SKM-1 treated with dmso at 0.1 percent for 144 hours (cell line): ENCODE measurements at regions not wholly inside any gene's neighbourhood (a gene's known extent, or its start where the extent isn't known, plus 50 kb on each side); places are given as distances from the start of the nearest gene placed in this dataset.
"Not testable (repeated sequence)": the region's sequence is repeated elsewhere in the genome, so short reads cannot be mapped to it uniquely, and the experiment has no call there.

Experiments used
- DNase-seq: peaks from one replicate; lab custom pipeline; 2025; ENCODE audit not compliant: unreplicated experiment; lab: John Stamatoyannopoulos, UW

DNA sequence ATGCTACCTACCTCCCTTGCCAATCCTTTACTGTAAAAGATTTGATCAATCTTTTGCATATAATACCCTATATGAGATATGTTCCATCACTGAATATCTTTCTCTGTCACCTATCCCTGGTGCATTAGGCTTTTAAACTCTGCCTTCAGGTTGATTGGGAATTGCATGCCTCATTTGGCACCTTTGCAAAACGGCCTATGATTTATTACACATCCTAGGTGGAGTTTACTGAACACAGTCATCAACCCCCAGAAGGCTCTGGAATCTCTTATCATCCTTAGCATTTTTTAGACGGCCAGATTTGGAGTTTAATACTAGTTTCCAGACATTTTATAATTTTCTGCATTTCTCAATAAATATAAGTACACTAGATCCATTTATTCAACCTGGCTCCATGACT lies 448.4 kb upstream of the SLC10A2 start:
- DNase-seq = no peak

DNA sequence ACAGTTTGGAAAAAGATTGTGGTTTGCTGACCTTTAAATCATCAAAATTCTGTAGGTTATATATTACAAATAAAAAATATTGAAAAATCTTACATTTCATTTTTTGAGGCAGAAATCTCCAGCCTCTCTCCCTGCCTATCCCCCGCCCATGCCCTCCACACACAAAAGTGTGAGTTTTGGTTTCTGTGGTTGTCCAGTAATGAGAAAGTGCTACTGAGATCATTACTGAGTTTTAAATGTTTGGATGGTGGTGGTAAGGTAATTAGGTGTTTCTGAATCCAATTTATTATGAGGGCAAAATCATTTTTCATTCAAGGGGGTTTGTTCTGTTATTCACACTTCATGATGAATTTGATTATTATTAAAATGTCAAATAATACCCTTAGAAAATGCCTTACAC lies 448.0 kb upstream of the SLC10A2 start:
- DNase-seq = no peak

DNA sequence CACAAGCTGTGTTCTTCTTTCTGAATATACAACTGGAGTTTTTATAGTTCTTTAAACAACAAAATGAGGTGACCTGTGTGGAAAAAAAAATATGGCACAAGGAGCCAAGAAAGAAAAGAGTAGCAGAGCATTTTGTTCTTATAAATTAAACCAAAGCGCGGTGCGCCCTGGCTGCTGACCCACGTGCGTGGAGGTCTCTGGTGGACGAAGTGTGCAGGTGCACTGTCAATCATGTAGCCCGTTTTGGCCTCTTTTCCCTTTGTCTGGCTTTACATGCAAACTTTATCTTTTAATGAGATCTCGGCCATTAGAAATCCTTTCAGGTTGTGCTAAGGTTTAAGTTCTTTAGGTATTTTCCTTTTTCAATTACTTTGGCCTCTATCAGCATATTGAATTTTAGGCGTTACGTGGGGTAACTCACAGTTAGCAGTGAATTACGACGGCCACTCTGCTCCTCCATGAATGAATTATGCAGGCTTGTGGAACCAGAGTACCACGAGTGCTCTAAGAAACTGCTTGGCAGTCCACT lies 443.9 kb upstream of the SLC10A2 start:
- DNase-seq = no peak

DNA sequence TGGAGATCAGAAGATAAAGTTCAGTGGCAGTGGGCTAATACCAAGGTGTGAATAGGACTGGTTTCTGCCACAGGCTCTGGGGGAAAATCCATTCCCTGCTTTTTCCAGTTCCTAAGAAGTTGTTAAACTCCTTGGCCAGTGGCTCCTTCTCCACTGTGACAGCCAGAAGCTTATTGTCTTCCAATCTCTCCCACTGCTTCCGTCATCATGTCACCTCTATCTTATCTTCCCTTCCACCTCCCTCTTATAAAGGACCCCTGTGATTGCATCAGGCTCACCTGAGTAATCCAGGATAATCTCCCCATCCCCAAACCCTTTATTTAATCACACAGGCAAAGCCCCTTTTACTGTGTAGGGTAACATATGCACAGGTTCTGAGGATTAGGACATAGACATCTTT lies 431.2 kb upstream of the SLC10A2 start:
- no peak for DNase-seq

DNA sequence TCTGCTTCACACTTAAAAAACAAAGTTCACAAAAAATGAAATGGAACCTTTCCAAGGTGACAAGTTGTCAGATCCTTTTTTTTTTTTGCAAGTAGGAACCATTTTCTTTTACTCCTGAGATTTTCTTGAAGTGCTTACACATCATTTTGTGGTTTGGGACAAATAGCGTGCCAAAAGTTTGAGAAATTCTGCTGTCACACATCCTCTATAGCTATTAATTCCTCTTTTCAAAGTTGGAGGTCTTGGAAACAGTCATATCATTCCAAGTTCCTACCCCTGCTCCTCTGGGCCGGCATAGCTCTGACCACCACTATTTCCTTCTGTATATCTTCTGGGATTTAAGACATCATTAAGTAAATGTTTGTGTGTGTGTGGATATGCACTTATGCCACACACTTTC lies 421.6 kb upstream of the SLC10A2 start:
- no peak for DNase-seq

DNA sequence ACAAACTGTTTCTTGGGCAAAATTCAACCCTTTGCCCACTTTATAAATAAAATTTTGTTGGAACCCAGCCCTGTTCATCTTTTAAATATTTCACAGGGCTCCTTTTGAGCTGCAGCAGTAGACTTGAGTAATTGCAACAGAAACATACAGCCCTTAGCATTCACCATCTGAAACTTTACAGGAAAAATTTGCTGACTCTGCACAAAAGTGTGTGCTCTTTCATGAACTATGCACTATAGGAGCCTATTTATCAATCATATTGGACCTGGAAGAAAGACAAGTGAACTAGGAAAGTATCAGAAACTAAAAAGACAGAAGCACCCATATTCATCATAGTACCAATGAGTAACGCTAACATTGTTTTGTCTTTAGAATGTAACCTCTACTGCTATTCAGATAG lies 406.9 kb upstream of the SLC10A2 start:
- DNase-seq = no peak

DNA sequence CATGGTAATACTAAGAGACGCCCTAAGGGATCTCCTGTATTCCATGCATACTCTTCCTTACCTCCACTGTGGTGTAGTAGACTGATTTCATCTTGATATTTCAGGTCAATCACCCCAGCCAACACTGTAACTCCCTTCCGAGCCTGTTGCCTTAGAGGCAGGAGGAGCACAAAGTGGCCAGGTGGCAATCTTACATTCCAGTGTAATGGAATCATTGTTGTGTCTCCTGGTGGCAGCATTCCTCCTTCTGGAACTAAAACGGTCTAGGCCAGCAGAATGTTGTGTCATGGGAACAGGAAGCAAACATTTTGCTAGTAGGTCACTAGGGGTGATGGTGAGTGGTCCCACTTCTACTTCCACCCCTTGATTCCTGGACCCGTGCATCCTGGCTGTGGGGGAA lies 405.7 kb upstream of the SLC10A2 start:
- no peak for DNase-seq

DNA sequence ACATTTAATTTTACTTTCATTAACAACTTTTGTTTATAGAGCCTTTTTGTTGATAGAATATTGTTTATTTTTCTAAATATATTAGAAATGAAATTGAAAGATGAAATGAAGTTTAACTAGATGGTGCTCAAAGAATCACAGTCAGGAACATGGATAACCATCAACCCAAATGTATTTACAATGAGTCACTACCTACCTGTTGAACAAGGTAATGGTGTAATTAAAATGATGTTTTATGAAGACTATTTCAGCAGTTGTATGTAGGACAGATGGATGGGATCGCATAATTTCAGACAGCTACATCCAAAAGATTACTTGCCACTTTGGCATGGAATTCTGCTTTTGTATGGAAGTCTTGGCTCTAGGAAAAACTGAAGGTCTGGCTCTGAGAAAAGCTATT lies 403.6 kb upstream of the SLC10A2 start:
- DNase-seq = no peak

DNA sequence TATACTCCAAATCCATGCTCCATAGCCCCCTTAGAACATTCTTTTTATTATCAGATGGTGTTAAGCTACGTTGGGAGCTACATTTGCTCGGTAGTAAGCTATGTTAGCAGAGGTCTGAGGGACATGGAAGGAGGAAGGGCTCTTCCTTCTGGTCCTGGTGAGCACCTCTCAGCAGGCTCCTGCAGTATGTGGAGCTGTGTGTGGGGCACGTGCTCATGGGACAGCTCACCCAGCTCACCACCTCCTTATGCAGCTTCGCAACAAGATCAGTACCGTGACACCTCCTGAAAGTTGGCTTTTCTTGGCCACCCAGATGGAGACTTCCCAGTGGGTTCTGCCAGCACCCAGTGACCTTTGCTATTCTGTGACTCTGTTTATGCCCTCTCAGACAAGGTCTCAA lies 400.5 kb upstream of the SLC10A2 start:
- DNase-seq = no peak

DNA sequence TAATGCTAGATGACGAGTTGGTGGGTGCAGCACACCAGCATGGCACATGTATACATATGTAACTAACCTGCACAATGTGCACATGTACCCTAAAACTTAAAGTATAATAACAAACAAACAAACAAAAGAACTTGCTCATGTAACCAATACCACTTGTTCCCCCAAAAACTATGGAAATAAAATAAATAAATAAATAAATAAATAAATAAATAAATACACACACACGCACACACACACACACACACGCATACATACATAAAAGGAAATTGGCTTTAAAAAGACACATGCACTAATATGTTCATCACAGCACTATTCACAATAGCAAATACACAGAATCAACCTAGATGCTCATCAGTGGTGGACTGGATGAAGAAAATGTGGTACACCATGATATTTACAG lies 394.0 kb upstream of the SLC10A2 start:
- not testable (repeated sequence) for DNase-seq

DNA sequence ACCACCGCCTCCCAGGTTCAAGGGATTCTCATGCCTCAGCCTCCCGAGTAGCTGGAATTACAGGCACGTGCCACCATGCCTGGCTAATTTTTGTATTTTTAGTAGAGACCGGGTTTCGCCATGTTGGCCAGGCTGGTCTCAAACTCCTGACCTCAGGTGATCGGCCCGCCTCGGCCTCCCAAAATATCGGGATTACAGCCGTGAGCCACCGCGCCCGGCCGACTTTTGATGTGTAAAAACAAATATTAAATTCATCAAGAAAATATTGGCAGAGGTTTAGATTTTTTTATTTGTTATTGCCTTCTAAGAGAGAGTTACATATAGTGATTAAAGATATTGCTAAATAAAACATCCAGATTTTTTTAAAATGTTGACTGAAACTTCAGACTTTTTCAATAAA lies 390.8 kb upstream of the SLC10A2 start:
- not testable (repeated sequence) for DNase-seq

DNA sequence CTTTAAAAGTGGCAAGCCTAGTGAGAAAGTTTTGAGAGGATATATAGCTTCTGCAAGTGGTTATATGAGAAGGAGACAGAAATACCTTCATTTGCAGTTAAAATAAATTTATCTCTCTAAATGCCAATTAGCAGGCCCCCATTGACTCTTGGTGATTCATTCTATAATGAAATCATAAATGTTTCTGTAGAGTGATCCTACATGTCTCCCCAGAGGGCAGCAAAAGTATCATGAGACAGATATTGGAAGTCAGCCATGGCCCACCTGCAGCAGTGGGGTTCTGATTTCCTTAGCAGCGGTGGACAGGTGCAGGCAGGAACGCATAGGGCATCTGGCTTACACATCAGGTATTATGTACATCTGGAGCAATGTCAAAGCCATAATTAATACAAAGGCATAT lies 385.4 kb upstream of the SLC10A2 start:
- DNase-seq = no peak

DNA sequence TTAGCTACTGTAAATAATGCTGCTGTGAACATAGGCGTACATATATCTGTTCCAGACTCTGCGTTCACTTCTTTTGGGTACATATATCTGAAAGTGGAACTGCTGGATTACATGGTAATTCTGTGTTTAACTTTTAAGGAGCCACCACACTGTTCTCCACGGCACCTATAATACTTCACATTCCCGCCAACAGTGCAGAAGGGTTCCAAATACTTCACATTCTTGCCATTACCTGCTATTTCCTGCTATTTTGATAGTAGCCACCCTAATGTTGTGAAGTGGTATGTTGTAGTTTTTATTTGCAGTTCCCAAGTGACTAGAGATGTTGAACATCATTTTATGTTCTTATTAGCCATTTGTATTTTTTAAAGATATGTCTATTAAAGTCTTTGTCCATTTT lies 377.4 kb upstream of the SLC10A2 start:
- DNase-seq = no peak

DNA sequence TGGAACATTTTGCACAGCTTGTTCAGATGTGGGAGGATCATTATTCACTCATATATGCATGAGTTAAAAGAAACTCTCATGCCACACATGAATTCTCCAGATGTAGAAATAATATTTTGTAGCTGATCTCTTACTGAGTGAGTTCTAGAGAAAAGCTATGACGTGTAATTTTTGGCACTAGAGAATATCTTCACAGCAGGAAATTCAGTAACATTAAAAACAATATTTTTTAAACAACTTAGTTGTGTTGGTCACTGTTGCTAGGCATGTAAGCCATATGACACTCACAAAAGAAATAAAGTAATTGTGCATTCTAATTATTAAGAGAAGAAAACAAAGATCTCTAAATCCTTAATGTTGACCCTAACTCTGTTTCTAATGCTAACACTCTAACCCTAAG lies 371.4 kb upstream of the SLC10A2 start:
- no peak for DNase-seq

DNA sequence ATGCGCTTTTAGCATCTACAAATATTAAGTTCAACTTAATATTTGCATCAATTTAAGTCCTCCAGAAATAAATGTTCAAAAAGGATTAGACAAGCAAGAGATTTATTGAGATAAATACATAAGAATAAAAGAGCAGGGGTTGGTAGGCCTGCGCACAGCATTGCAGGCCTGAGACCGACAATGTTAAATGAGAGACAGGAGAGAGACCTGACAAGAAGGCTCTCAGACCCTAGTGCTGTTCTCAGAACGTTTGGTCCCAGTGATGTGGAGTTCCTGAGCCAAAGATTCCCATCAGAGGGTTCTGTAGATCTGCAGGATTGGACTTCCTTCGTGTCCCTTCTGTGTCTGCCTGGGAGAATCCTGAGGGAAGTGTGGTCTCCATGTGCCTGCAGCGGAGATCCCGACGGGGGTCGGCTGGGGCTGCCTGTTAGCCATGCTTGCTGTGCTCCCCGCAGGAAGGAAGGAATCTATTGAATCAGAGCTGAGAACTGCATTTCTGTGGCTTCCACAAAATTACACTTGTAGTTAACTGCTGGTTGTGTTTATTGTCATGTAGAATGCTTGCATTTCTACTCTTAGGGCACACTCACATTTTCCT lies 369.9 kb upstream of the SLC10A2 start:
- DNase-seq = no peak

DNA sequence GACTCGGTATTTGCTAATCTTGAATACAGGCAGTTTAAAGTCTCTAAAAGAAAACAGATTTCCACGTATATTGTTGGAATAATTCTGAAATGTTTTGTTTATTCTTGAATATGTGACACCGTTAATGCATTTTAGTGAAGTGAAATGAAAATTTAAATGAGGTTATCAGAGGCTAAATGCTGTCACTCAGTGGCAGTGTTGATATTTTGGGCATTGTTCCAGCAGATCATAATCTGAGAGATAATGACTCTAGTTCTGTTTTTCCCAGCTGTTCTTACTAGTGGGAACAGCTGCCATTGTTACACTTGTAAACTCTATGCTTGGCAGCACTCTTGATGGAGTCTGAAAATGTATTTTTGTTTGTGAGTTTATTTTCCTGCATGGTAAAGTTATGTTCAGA lies 365.6 kb upstream of the SLC10A2 start:
- DNase-seq = no peak

DNA sequence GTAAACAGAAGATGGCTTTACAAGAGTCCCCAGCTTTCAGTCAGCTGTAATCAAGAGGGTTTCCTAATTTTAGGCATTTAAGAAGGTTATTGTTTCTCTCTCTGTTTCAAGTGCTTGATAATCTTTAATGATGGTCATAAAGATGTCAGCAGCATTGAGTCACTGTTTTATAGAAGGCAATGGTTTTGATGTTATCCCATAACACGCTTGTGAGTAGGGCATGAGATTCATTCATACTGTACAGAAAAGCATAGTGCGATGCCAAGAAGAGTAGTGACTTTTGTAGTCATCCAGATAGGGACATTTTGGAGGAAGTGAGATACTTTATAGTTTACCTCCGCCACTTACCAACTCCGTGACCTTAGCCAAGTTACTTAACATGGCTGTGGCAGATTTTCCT lies 364.2 kb upstream of the SLC10A2 start:
- DNase-seq = no peak

DNA sequence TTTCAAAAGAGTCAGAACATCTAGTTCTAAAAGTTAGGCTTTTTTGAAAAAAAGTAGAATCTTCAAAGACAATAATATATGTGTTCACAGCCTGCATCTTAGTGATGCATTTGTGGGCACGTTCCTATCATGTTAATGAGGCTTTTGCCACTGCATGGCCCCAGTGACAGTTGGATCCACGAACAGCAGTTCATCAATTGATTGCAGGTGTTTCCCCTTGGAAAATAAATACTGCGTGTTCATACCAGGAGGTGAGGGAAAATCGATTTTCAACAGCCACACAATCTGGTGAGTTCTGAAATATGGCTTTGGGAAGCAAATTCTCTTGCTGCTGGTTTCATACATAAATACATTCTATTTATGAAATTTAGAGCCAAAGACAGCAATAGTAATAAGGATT lies 343.8 kb upstream of the SLC10A2 start:
- no peak for DNase-seq

DNA sequence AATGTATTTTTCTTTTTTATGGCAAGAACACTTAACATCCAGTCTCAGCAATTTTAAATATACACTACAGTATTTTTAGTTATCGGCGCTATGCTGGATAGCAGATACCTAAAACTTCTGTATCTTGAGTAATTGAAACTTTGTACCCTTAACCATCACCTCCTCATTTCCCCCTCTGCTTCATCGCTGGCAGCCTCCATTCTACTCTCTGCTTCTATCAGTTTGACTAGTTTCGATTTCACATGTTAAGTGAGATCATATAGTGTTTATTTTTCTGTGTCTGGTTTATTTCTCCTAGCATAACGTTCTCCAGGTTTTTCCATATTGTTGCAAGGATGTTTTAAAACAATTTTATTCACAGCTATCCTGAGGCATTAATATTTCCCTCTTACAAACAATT lies 340.8 kb upstream of the SLC10A2 start:
- no peak for DNase-seq

DNA sequence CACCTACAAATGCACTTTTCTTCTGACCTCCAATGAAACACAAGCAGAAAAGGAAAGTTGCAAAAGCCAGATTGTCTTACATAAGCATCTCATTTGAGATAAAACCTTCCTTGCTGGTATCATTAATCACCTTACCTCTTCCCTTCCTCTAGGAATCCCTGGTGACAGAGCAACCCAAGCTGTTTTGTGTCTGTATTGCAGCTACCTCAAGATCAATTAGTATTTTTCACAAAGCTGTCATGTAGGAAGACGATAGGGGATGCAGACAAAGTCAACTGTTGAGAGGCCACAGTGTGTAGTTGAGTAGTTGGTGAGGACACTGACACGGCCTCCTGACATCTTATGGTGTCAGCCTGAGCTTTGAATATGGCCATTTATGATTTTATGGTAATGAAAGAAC lies 339.1 kb upstream of the SLC10A2 start:
- DNase-seq = no peak

DNA sequence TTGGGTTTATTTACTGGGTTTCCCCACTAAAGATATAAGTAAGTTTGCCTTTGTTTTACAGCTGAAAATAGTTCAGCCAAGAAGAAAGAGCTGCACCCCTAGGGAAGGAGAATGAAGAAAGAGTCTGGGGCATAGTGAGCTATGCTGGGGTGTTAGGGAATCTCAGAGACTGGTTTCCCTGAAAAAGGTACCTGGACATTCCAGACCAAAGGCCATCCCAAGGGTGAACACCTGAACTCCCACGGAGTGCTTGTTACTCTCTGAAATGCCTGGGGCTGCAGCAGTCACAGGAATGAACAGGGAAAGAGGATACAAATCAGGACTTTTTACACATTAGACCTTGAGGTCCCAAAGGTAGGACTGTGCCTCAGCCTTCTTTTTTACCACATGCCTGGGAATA lies 337.6 kb upstream of the SLC10A2 start:
- DNase-seq = no peak

DNA sequence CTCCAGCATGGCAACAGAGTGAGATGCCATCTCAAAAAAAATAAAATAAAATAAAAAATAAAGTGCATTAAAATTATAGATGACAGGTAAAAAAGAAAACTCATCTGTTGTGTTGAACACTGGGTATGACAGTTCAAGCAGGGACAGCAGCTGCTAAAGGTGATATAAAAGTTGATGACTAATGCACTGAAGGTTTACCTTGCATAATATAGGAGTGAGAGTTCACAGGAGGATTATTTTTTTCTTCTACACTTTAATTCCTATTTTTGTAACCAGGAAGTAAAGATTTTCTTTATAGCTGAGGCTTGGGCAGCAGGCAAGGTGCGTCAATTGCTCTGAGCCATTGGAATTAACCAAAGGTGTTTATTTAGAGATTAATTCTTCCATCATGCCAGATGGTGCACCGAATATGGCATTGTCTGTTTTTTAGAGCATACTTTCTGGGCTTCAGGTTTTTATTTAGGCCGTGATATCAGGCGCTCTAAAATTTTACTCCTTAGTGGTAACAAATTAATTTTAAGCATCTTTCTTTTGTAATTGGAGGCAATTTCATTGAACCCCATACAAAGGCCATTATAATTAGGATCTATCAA lies 337.0 kb upstream of the SLC10A2 start:
- DNase-seq = no peak

DNA sequence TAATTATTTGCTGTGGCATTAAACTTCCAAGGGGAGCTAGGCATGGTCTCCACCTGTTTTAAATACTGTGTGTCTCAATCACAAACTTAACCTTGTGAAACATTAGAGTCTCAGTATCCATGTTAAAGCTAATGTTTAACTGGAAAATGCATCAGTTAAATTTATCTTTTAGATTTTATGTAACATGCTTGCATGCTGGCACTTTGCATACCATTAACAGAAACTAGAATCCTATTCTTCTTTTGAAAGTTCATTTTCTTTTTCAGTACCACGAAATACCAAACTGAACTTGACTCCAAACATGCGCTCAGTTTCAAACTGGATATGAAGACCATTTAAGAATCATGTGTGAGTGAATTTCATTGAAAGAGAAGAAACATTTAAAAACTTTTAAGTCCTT lies 328.9 kb upstream of the SLC10A2 start:
- no peak for DNase-seq
